ENCODE measurements at regions not wholly inside any gene's neighbourhood (a gene's known extent, or its start where the extent isn't known, plus 50 kb on each side); places are given as distances from the start of the nearest gene placed in this dataset.

DNA sequence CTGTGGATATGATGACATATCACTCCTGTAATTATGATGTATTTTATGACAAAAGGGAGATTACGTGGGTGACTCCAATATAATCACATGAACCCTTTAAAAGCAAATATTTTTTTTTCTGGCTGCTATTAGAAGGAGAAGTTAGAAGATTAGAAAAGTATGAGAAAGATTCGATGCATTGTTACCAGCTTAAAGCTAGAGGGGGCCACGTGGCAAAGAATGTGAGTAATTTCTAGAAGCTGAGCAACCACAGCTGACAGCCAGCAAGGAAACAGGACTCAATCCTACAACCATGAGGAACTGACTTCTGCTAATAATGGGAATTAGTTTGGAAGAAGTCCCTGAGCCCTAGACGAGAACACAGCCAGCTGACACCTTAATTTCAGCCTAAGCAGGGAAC is 56.3 kb upstream of the C1orf87 start:
- ATAC-seq = no peak
- intact Hi-C loops (cut with DNase I) = no loop called here
- no peak for DNase-seq (ENCODE audit: low spot score)

GRCh38 chr1:60126723-60127122 is 53.2 kb upstream of the C1orf87 start:
- DNase-seq (ENCODE audit: low spot score) = no peak
- intact Hi-C loops (cut with DNase I) = no loop called here
- ATAC-seq = no peak

All from sciatic nerve (tissue), 2 donors.